ENCODE measurements at regions not wholly inside any gene's neighbourhood (a gene's known extent, or its start where the extent isn't known, plus 50 kb on each side); places are given as distances from the start of the nearest gene placed in this dataset.

DNA sequence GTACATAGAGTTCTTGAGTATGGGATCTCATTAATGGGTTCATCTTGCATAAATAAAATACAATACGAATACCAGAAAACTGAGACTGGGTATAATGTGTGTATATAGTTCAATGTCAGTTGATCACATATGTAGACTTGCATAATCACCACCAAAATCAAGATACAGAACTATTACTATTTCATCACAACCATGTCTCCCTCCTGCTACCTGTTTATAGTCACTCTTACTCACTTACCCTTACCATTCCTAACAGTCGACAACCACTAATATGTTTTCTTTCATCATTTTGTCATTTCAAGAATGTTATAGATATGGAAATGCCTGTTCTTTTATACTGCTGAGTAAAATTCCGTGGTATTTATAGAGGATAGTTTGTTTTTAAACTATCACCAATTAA lies 416.1 kb upstream of the CNTNAP2 start:
- no peak for TF ChIP-seq EP300 (conservative IDR thresholded peaks at IDR 0.05; ENCODE audit: poor library complexity, severe bottlenecking)
- TF ChIP-seq MXI1 (conservative IDR thresholded peaks at IDR 0.05; ENCODE audit: poor library complexity, severe bottlenecking), result no peak
- no peak for TF ChIP-seq CTCF (IDR thresholded peaks at IDR 0.05; ENCODE audit: poor library complexity, severe bottlenecking)

Measured in neural cell (in vitro differentiated cells).